B cell (primary cell): ENCODE measurements at regions not wholly inside any gene's neighbourhood (a gene's known extent, or its start where the extent isn't known, plus 50 kb on each side); places are given as distances from the start of the nearest gene placed in this dataset.

ENCODE experiments used
- EZH2 ChIP-seq: IDR thresholded peaks from 2 replicates; pipeline ENCODE4 v1.6.1; 2012; ENCODE audit warnings: borderline replicate concordance, low read depth, mild to moderate bottlenecking, moderate library complexity, low read length; ENCODE audit not compliant: insufficient read depth, poor library complexity, severe bottlenecking
- TF ChIP-seq, protein P1 (sequence below): fragments of 200-600 bp; IDR thresholded peaks from one replicate; pipeline ENCODE4 v1.8.0; 2022; ENCODE audit warnings: antibody characterized with exemption, mild to moderate bottlenecking

DNA sequence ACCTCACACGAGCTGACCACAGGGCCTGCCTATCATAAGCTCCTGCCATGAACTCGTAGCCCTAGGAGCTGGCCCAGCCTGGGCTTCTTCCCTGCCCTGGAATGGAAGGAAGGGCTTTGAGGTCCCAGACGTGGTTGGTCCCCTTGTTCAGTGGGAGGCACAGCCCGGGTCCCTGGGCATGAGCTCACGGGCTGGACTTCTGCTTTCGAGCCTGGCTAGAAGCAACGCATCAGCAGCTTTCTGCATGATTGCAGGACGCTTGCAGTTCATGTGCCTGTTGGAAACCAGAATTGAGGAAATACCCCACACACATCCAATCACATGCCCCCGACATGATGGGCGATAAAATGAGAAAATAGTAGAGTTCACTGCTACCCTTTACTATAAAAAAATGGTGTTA is 293.3 kb downstream of the MAF start:
- TF ChIP-seq, protein P1, sequence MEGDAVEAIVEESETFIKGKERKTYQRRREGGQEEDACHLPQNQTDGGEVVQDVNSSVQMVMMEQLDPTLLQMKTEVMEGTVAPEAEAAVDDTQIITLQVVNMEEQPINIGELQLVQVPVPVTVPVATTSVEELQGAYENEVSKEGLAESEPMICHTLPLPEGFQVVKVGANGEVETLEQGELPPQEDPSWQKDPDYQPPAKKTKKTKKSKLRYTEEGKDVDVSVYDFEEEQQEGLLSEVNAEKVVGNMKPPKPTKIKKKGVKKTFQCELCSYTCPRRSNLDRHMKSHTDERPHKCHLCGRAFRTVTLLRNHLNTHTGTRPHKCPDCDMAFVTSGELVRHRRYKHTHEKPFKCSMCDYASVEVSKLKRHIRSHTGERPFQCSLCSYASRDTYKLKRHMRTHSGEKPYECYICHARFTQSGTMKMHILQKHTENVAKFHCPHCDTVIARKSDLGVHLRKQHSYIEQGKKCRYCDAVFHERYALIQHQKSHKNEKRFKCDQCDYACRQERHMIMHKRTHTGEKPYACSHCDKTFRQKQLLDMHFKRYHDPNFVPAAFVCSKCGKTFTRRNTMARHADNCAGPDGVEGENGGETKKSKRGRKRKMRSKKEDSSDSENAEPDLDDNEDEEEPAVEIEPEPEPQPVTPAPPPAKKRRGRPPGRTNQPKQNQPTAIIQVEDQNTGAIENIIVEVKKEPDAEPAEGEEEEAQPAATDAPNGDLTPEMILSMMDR = no peak
- no peak for TF ChIP-seq EZH2
